ENCODE measurements at regions not wholly inside any gene's neighbourhood (a gene's known extent, or its start where the extent isn't known, plus 50 kb on each side); places are given as distances from the start of the nearest gene placed in this dataset.

DNA sequence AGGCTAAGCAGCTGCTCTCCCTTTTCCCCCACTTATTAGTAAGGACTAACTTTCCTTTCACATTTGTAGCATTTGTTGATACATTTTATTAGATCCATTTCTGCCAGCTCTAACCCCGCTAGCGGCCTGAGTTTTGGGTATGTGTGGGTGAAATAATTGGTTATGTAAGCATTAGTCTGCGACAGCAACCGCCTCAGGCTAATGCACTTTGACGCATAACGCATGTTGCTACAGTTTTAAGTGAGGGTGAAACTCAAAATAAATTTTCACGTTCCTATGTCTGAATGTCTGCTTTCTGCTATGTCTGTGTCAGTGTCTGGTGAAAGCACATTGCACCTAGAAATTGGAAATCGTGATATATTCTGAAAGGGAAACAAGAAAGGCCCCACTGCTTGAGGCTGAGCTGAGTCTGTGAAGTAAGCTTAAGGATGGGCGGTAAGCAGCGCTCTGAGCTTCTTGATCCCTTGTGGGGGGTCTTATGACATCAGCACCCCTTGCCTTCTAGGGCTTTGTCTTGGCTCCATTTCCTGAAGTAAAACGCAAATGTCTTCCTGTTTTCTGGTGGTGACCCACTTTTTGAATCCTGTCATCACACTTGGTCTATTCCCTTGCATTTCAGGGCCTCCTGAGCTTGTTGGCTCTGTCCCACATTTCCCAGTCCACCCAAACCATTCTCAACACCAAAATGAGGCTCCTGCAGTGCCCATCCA is 648.3 kb upstream of the ARGLU1 start:
- ChIA-PET CTCF (no interaction called here), POLR2A (no interaction called here)
- Histone ChIP-seq H3K27ac (ENCODE audit: extremely low read depth, low read depth, low read length) (no peak overlapping the region), H3K4me3 (ENCODE audit: low read depth, low read length) (no peak overlapping the region), H3K4me1 (ENCODE audit: control insufficient read depth, insufficient read depth, low read length) (no peaks in the 10 kb centered on the region), H3K36me3 (ENCODE audit: control insufficient read depth in 2 of 2, insufficient read depth in 1 of 2, low read length in 2 of 2) (no peaks in the 10 kb centered on the region), H3K9me3 (ENCODE audit: control insufficient read depth, insufficient read depth, low read depth, low read length) (no peaks in the 10 kb centered on the region)
- TF ChIP-seq ZNF48 (tag by site-specific recombination; IDR thresholded peaks at IDR 0.05) (no peak), ZNF311 (tag by site-specific recombination; IDR thresholded peaks at IDR 0.05; ENCODE audit: borderline replicate concordance) (no peak), ZNF785 (tag by site-specific recombination; IDR thresholded peaks at IDR 0.05) (no peak), ZNF549 (tag by site-specific recombination; IDR thresholded peaks at IDR 0.05) (no peak), ZNF394 (tag by site-specific recombination; IDR thresholded peaks at IDR 0.05; ENCODE audit: borderline replicate concordance) (no peak), ZNF529 (tag by site-specific recombination; IDR thresholded peaks at IDR 0.05; ENCODE audit: insufficient replicate concordance) (no peak), ZFP41 (tag by site-specific recombination; IDR thresholded peaks at IDR 0.05; ENCODE audit: borderline replicate concordance) (no peak)
- TF ChIP-seq, protein P1, sequence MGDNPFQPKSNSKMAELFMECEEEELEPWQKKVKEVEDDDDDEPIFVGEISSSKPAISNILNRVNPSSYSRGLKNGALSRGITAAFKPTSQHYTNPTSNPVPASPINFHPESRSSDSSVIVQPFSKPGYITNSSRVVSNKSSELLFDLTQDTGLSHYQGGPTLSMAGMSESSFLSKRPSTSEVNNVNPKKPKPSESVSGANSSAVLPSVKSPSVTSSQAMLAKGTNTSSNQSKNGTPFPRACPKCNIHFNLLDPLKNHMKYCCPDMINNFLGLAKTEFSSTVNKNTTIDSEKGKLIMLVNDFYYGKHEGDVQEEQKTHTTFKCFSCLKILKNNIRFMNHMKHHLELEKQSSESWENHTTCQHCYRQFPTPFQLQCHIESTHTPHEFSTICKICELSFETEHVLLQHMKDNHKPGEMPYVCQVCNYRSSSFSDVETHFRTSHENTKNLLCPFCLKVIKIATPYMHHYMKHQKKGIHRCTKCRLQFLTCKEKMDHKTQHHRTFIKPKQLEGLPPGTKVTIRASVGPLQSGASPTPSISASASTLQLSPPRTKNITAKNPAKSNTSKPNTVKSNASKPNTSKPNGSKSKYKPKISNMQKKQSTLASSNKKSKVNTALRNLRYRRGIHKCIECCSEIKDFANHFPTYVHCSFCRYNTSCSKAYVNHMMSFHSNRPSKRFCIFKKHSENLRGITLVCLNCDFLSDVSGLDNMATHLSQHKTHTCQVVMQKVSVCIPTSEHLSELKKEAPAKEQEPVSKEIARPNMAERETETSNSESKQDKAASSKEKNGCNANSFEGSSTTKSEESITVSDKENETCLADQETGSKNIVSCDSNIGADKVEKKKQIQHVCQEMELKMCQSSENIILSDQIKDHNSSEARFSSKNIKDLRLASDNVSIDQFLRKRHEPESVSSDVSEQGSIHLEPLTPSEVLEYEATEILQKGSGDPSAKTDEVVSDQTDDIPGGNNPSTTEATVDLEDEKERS (tag by site-specific recombination; IDR thresholded peaks at IDR 0.05): no peak

DNA sequence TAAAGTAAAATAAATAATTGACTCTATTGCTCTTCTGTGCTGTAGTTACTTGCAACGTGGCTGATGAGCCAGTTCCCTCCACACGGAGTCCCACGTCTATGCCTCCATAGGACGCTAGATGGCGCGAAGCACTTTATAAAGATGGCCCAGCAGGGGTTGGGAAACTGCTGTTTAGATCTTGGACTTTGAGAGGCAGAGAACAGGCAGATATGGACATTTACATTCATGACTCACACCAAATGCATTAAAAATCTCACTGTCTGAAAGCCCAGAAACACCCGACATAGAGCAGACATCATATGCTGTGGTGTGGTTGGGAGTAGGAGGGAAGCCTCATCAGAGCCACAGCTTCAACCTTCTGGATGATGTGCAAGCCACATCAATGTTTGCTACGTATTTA is 643.1 kb upstream of the ARGLU1 start:
- no peaks in the 10 kb centered on the region for H3K9me3 ChIP-seq (ENCODE audit: control insufficient read depth, insufficient read depth, low read depth, low read length)
- no peak overlapping the region for H3K27ac ChIP-seq (ENCODE audit: extremely low read depth, low read depth, low read length)
- H3K36me3 ChIP-seq (ENCODE audit: control insufficient read depth in 2 of 2, insufficient read depth in 1 of 2, low read length in 2 of 2): no peaks in the 10 kb centered on the region
- POLR2A ChIA-PET: no interaction called here
- CTCF ChIA-PET: interaction anchor here (0.5 to 4.1 kb wide), 10 partner anchors 14 to 1702 kb away, joined by 3 to 24 read pairs (median 4); no protein-coding TSS in a partner anchor
- TF ChIP-seq ZBTB17 (tag by site-specific recombination; IDR thresholded peaks at IDR 0.05) (no peak), ZNF626 (tag by site-specific recombination; IDR thresholded peaks at IDR 0.05) (no peak), ZNF571 (tag by site-specific recombination; IDR thresholded peaks at IDR 0.05) (no peak), ZNF837 (tag by site-specific recombination; IDR thresholded peaks at IDR 0.05) (no peak), ZNF654 (tag by site-specific recombination; IDR thresholded peaks at IDR 0.05; ENCODE audit: low read depth) (peak; percentile 81), ZIC2 (tag by site-specific recombination; IDR thresholded peaks at IDR 0.05) (peak; percentile 11; the same call in 1 of the 2 replicates), ZNF660 (tag by site-specific recombination; IDR thresholded peaks at IDR 0.05) (peak; percentile 61; the same call in 1 of the 2 replicates), ZNF768 (tag by site-specific recombination; IDR thresholded peaks at IDR 0.05) (no peak), ZNF664 (tag by site-specific recombination; IDR thresholded peaks at IDR 0.05) (no peak), ZNF184 (tag by site-specific recombination; IDR thresholded peaks at IDR 0.05) (no peak), ZNF140 (tag by site-specific recombination; IDR thresholded peaks at IDR 0.05) (no peak)
- TF ChIP-seq, protein P2, sequence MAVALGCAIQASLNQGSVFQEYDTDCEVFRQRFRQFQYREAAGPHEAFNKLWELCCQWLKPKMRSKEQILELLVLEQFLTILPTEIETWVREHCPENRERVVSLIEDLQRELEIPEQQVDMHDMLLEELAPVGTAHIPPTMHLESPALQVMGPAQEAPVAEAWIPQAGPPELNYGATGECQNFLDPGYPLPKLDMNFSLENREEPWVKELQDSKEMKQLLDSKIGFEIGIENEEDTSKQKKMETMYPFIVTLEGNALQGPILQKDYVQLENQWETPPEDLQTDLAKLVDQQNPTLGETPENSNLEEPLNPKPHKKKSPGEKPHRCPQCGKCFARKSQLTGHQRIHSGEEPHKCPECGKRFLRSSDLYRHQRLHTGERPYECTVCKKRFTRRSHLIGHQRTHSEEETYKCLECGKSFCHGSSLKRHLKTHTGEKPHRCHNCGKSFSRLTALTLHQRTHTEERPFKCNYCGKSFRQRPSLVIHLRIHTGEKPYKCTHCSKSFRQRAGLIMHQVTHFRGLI (tag by site-specific recombination; IDR thresholded peaks at IDR 0.05): no peak
- TF ChIP-seq, protein P3, sequence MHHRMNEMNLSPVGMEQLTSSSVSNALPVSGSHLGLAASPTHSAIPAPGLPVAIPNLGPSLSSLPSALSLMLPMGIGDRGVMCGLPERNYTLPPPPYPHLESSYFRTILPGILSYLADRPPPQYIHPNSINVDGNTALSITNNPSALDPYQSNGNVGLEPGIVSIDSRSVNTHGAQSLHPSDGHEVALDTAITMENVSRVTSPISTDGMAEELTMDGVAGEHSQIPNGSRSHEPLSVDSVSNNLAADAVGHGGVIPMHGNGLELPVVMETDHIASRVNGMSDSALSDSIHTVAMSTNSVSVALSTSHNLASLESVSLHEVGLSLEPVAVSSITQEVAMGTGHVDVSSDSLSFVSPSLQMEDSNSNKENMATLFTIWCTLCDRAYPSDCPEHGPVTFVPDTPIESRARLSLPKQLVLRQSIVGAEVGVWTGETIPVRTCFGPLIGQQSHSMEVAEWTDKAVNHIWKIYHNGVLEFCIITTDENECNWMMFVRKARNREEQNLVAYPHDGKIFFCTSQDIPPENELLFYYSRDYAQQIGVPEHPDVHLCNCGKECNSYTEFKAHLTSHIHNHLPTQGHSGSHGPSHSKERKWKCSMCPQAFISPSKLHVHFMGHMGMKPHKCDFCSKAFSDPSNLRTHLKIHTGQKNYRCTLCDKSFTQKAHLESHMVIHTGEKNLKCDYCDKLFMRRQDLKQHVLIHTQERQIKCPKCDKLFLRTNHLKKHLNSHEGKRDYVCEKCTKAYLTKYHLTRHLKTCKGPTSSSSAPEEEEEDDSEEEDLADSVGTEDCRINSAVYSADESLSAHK (tag by site-specific recombination; IDR thresholded peaks at IDR 0.05): no peak
- TF ChIP-seq, protein P4, sequence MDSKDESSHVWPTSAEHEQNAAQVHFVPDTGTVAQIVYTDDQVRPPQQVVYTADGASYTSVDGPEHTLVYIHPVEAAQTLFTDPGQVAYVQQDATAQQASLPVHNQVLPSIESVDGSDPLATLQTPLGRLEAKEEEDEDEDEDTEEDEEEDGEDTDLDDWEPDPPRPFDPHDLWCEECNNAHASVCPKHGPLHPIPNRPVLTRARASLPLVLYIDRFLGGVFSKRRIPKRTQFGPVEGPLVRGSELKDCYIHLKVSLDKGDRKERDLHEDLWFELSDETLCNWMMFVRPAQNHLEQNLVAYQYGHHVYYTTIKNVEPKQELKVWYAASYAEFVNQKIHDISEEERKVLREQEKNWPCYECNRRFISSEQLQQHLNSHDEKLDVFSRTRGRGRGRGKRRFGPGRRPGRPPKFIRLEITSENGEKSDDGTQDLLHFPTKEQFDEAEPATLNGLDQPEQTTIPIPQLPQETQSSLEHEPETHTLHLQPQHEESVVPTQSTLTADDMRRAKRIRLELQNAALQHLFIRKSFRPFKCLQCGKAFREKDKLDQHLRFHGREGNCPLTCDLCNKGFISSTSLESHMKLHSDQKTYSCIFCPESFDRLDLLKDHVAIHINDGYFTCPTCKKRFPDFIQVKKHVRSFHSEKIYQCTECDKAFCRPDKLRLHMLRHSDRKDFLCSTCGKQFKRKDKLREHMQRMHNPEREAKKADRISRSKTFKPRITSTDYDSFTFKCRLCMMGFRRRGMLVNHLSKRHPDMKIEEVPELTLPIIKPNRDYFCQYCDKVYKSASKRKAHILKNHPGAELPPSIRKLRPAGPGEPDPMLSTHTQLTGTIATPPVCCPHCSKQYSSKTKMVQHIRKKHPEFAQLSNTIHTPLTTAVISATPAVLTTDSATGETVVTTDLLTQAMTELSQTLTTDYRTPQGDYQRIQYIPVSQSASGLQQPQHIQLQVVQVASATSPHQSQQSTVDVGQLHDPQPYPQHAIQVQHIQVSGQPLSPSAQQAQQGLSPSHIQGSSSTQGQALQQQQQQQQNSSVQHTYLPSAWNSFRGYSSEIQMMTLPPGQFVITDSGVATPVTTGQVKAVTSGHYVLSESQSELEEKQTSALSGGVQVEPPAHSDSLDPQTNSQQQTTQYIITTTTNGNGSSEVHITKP (tag by site-specific recombination; IDR thresholded peaks at IDR 0.05): no peak
- no peaks in the 10 kb centered on the region for H3K4me1 ChIP-seq (ENCODE audit: control insufficient read depth, insufficient read depth, low read length)
- H3K4me3 ChIP-seq (ENCODE audit: low read depth, low read length): no peak overlapping the region
